Left lobe of liver (tissue), 2 donors: ENCODE measurements at regions not wholly inside any gene's neighbourhood (a gene's known extent, or its start where the extent isn't known, plus 50 kb on each side); places are given as distances from the start of the nearest gene placed in this dataset.
A peak's percentile ranks its signal among the peaks of the same experiment; 100 is the strongest.
"Not testable (repeated sequence)": the region's sequence is repeated elsewhere in the genome, so short reads cannot be mapped to it uniquely, and the experiment has no call there.

ENCODE experiments used
- ATAC-seq: fragments of 200-7000 bp; cut with Tn5 transposase; one replicate; pipeline ENCODE4 v1.9.1; 2020; ENCODE audit warnings: mild to moderate bottlenecking, moderate library complexity
- DNase-seq: peaks from one replicate; pipeline ENCODE4 v3.0.0-alpha.2; 2020; ENCODE audit warnings: low spot score
- donor health status: DM: no; HTN: no; CAD: no; lungs with moderate emphysema.
- donor health status: DM: no; HTN: yes; CAD: no.

- no peak for DNase-seq
- ATAC-seq: no peak
These were observed 210.2 kb downstream of the ARPP21 start for GRCh38 chr3:35849496-35849895.

GRCh38 chr3:35849963-35850362 is 210.6 kb downstream of the ARPP21 start:
- DNase-seq (no peak), ATAC-seq (no peak)

GRCh38 chr3:35857004-35857403 is 217.7 kb downstream of the ARPP21 start:
- DNase-seq (no peak), ATAC-seq (no peak)

- no peak for ATAC-seq
- no peak for DNase-seq
These were observed 222.7 kb downstream of the ARPP21 start for GRCh38 chr3:35862057-35862456.

- ATAC-seq (no peak), DNase-seq (no peak)
These were observed 225.5 kb downstream of the ARPP21 start for GRCh38 chr3:35864871-35865270.

GRCh38 chr3:35867791-35868190 is 228.5 kb downstream of the ARPP21 start:
- no peak for DNase-seq
- no peak for ATAC-seq

GRCh38 chr3:35871009-35871408 is 231.7 kb downstream of the ARPP21 start:
- DNase-seq (no peak), ATAC-seq (no peak)

- DNase-seq: no peak
- ATAC-seq: no peak
These were observed 244.6 kb downstream of the ARPP21 start for GRCh38 chr3:35883929-35884328.

- DNase-seq: no peak
- no peak for ATAC-seq
These were observed 255.4 kb downstream of the ARPP21 start for GRCh38 chr3:35894735-35895134.

GRCh38 chr3:35899245-35899644 is 259.9 kb downstream of the ARPP21 start:
- ATAC-seq: no peak

GRCh38 chr3:35900079-35900478 is 260.8 kb downstream of the ARPP21 start:
- no peak for DNase-seq
- ATAC-seq: no peak

More at GRCh38 chr3:35899245-35899644, 259.9 kb downstream of the ARPP21 start:
- DNase-seq: no peak

GRCh38 chr3:35908366-35909232 is 269.3 kb downstream of the ARPP21 start:
- DNase-seq (peak; percentile 71), ATAC-seq (peak; percentile 98)

GRCh38 chr3:35919160-35919559 is 279.8 kb downstream of the ARPP21 start:
- no peak for DNase-seq
- ATAC-seq: no peak

- no peak for ATAC-seq
- DNase-seq: no peak
These were observed 282.4 kb downstream of the ARPP21 start for GRCh38 chr3:35921718-35922117.

GRCh38 chr3:35924070-35924469 is 284.7 kb downstream of the ARPP21 start:
- peak; percentile 88 for ATAC-seq
- not testable (repeated sequence) for DNase-seq

GRCh38 chr3:35927441-35927840 is 288.1 kb downstream of the ARPP21 start:
- ATAC-seq (no peak), DNase-seq (no peak)

- DNase-seq (no peak), ATAC-seq (no peak)
These were observed 289.8 kb downstream of the ARPP21 start for GRCh38 chr3:35929158-35929557.

GRCh38 chr3:35931867-35932266 is 292.5 kb downstream of the ARPP21 start:
- ATAC-seq: no peak

GRCh38 chr3:35932995-35933394 is 293.7 kb downstream of the ARPP21 start:
- no peak for ATAC-seq
- DNase-seq: no peak

More at GRCh38 chr3:35931867-35932266, 292.5 kb downstream of the ARPP21 start:
- DNase-seq: no peak

GRCh38 chr3:35936571-35936970 is 297.2 kb downstream of the ARPP21 start:
- no peak for DNase-seq
- ATAC-seq: no peak

GRCh38 chr3:35944926-35945710 is 305.8 kb downstream of the ARPP21 start:
- DNase-seq (no peak), ATAC-seq (no peak)
